GM19043 (cell line): ENCODE measurements at regions not wholly inside any gene's neighbourhood (a gene's known extent, or its start where the extent isn't known, plus 50 kb on each side); places are given as distances from the start of the nearest gene placed in this dataset.
A peak's percentile ranks its signal among the peaks of the same experiment; 100 is the strongest.
"Not testable (repeated sequence)": the region's sequence is repeated elsewhere in the genome, so short reads cannot be mapped to it uniquely, and the experiment has no call there.

Source experiments
- ATAC-seq: cut with Tn5 transposase; IDR thresholded peaks from one replicate; pipeline ENCODE4 v1.9.1; 2021; ENCODE audit warnings: low read depth; ENCODE audit not compliant: unreplicated experiment

DNA sequence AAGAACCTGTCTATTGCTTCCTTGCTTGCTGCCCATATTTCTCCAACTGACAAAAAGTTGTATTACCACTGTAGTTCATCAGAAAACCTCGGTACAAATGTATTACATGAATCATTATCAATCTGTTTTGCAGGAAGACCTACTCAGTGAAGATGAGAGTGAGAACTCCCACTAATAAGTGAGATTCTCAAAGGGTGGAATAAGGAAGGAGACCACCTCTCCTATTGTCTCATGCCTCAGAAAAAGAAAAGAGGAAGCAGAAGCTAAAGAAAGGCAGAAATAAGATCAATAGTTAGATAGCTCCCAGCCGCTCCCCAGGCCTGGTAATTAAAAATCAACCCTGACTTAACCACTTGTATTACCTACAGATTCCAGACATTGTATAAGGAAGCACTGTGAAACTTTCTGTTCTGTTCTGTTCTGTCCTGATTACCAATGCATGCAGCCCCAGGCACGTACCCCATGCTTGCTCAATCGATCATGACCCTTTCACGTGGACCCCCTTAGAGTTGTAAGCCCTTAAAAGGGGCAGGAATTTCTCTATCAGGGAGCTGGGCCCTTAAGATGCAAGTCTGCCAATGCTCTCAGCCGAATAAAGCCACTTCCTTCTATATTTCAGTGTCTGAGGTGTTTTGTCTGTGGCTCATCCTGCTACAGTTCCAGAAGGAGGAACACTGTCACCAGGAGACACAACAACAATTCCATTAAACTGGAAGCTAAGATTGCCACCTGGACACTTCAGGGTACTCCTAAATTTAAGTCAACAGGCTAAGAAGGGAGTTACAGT is 152.5 kb upstream of the COX7C start:
- no peak for ATAC-seq

DNA sequence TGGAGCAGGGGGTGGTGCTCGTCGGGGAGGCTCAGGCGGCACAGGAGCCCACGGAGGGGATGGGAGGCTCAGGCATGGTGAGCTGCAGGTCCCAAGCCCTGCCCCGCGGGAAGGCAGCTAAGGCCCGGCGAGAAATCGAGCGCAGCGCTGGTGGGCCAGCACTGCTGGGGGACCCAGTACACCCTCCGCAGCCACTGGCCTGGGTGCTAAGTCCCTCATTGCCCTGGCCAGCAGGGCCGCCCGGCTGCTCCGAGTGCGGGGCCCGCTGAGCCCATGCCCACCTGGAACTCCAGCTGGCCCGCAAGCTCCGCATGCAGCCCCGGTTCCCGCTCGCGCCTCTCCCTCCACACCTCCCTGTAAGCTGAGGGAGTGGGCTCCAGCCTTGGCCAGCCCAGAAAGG is 151.0 kb upstream of the COX7C start:
- ATAC-seq, result not testable (repeated sequence)

DNA sequence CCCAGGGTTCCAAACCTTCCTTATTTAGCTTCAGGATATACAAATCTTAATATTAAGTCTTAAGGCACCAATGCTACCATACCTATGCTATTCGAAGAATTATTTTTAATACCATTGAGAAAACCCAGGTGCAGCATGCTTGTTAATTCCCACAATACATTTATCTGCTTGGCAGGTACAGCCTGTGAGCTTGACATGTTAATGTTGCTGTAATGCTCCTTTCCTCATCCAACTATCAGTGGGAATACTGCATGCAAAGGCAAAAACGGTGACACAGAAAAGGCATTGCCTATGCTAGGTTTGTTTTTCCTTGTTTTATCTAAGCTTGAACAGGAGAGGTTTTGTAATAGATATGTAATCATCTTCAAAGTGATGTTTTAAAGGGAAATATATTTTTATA is 135.7 kb upstream of the COX7C start:
- ATAC-seq, result no peak

DNA sequence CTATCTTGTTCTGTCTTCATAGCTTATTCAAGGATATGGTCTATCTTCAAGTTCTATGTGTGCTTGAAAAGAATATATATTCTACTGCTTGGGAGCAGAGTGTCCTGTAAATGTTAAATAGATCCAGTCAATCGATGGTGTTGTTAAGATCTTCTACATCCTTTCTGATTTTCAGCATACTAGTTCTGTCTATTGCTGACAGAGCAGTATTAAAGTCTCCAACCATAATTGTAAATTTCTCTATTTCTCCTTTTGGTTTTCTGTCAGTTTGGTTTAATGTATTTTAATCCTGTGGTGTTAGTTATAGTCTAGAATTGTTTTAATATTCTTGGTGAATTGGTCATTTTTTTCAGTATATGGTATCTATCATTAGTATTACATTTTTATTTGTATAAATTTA is 124.0 kb upstream of the COX7C start:
- no peak for ATAC-seq

DNA sequence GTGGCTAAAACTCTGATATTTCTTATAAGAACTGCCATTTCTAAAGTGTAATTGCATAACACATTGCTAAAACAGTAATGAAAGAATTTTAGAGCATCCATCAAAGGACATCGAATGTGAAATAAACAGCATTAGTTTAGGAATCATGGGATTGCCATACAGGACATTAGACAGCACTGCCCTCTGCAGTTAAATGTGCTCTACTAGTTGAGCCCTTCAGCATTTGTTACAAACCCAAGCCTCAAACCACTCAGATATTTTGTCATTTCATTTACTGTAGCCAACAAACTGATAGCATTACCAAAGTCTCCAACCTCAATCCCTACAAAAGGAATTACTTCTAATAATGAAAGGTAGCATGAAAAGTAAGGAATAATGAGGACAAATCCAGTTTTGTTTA is 116.8 kb upstream of the COX7C start:
- ATAC-seq, result no peak

DNA sequence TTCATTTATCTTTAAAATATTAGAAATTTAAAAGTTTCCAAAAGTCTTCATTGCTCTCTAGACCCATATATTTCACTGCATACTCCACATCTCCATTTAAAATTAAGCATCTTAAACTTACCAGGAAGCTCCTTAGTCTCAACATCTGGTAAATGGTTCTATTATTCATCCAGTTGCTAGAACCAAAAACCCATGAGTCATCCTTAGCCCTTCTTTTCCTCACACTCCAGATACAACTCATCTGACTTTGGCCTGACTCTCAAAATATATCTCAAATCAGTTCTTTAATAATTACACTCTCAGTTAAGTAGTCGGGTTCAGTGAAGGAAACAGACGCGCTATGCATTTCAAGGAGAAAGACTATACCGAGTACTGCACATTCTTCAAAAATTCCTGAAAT is 110.2 kb upstream of the COX7C start:
- no peak for ATAC-seq

DNA sequence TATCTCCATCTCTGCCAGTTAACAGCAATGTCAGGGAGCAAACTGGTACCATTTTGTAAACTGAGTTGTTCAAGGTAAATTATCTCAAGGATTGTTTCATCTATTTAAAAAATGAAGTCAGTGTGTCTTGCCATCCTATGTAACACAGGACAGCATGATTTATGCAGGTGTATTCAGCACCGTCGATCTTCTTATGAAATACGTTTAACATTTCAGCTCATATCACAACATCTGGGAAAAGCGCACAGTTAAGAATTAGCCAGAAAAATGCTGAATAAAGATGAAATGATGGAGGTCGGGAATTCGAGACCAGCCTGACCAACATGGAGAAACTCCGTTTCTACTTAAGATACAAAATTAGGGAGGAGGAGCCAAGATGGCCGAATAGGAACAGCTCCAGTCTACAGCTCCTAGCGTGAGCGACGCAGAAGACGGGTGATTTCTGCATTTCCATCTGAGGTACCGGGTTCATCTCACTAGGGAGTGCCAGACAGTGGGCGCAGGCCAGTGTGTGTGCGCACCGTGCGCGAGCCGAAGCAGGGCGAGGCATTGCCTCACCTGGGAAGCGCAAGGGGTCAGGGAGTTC is 107.3 kb upstream of the COX7C start:
- ATAC-seq, result not testable (repeated sequence)

DNA sequence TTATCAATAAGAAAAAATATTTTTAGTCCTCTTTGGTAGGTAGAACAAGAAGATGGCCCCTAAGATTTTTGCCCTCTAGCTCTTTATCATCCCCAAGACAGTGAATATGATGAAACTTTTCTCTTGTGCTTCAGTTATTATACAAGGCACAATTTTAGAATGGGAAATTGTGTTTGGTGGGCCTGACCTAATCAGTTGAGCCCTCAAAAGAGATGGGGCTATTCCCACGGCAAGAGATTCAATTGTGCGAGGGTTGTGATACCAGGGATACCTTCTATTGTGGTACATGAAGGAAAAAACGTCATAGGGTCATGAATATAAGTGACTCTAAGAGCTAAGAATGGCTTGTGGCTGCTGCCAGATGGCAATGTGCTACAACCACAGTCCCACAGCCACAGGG is 94.0 kb upstream of the COX7C start:
- ATAC-seq, result no peak

DNA sequence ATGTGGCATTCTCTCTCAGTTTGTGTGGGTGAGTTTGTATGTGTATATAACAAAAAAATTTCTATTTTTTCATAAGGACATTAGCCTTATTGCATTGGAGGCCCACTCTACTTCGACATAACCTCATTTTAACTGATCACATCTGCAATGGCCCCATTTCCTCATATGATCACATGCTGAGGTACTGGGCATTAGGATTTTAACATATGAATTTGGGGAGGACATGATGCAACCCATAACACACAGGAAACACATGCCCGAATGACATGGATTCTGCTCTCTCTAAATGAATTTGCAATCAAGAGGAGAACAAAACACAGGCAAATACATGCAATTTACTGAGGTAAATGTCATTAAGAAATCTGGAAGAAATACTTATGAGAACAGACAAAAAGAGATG is 92.1 kb upstream of the COX7C start:
- no peak for ATAC-seq

DNA sequence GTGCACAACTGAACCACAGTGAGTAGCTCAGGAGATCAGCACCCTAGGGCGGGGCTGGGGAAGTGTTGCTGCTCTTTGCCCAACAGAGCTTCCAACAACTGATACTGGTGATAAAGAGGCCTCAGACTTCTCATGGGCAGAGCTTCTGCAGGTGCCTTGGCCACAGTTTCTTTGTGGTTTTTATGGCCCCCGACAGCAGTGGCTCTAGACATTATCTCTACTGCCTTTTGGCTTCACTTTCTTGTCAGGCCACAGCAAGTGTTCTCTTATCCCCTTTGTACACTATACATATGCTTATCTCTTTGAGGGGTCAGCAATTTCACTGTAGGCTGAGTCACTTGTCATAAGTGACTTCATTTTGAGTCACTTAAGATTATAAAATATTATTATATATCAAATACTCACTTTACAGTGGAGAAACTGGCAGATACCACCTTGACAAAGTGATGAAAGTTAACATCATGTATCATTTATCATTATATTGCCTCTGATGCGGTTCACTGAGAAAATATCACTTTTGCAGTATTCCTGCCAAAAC is 90.9 kb upstream of the COX7C start:
- ATAC-seq, result no peak

DNA sequence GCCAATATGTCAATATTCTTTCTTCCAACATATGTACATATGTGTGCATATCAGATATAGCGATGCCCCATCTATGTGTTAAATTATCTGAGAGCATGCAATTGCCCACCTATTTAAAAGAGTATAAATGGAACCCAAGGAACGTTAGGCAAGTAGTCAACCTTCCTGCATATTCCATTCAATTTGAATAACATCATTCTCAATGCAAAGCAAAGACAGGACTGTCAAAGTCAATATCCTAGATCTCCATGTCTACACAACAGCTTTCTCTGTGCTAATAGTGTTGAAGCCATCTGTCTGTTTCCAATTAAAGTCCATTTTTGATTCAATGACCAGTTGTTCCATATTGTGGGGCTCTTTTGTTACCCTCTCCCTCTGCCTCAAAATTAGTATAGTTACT is 85.3 kb upstream of the COX7C start:
- ATAC-seq, result no peak

DNA sequence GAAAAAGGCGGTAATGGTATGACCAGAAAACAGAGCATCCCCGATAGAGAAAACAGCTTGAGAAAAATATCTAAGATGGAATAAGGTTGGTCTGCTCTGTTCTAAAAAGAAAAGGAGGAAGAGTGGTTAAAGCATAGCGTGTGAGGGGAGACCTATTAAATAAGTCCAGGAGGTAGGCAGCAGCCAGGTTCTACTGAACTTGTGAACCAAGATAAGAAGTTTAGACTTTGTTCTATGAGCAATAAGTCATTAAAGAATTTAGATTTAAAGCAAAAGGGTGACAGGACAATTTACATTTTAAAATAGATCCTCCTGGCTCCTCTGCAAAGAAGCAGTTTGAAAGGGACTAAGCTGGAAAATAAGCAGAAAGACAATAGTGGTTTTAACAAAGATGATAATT is 81.3 kb upstream of the COX7C start:
- no peak for ATAC-seq

DNA sequence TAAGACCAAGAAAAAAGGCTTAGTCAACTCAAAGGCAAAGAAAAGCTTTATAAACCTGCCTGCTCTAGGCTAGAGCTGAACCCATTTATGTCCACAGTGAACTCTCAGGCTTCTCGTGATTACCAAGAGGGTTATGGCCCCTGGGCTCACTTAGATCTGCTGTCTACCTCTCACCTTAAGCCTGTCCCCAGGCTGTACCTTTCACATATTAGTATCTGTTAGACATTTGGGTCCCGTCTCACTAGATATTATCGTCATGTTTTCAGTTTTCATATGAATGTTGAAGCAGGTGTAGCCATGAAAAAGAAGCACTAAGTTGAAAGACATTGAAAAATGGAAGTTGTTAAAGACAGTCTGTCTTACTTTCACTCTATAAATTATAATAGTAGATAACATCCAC is 75.2 kb upstream of the COX7C start:
- no peak for ATAC-seq

DNA sequence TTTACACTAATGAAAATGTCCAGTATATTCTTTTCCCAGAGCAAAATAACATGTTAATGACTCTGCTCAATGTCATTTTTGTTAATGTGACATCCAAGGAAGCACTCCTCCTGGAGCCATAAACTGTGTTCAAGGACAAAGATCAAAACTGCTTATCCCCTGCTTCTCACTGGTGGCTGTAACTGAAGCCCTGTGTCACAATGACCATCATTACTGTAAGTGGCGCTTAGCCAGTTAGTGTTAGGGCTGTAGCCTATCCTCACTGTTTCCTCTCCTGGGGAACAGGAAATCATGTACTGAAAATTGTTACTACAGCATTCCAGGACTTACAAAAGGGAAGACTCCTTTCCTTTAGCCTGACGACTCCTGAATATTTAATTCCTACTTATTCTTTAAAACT is 71.7 kb upstream of the COX7C start:
- ATAC-seq, result no peak

DNA sequence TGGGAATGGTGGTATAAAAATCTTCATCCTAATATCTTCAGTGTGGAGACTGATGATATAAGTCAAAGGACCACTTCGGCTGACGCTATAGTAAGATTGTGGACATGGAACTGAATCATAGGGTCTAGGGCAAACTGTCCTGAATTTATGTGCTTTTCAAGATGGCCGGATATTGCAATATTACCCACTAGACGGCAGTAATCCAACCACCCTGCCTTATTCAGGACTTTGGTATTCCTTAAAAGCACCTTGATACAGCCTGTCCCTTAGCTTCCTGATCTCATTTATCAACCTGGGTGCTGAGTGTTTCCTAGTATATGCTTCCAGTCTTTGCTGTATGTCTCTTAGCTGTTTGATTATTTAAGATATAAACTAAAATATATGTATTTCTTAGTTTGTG is 71.2 kb upstream of the COX7C start:
- no peak for ATAC-seq

DNA sequence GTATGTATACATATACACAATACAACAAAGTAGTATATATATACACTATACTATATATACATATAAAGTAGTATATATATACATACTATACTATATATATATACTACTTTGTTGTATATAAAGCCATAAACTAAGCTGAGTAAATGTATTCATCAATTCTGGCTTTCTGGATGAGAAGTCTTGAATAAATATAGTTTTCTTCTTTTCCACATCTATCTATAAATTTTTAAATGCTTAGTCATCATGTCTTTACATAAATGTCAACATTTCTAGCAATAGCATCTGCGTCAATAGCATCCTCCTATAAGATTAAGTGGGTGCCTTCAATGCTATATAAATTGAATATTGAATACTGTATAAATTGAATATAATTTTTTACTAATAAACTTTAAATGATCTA is 63.1 kb upstream of the COX7C start:
- ATAC-seq, result no peak

DNA sequence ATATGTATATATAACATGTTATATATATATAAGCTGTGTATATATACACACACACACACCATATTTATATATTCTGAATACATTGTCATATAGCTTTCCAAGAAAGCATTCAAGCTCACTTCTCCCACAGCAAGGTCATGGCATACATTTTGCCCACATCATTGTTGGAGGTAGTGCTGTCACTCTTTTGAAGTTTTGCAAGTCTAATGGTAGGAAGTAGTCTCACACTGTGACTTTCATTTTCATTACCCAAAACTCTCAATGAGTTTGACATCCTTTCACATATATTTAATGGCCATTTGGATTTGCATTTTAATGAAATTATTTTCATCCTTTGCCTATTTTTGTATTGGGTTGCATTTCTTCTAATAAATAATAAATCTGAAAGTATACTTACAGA is 59.8 kb upstream of the COX7C start:
- ATAC-seq, result no peak

DNA sequence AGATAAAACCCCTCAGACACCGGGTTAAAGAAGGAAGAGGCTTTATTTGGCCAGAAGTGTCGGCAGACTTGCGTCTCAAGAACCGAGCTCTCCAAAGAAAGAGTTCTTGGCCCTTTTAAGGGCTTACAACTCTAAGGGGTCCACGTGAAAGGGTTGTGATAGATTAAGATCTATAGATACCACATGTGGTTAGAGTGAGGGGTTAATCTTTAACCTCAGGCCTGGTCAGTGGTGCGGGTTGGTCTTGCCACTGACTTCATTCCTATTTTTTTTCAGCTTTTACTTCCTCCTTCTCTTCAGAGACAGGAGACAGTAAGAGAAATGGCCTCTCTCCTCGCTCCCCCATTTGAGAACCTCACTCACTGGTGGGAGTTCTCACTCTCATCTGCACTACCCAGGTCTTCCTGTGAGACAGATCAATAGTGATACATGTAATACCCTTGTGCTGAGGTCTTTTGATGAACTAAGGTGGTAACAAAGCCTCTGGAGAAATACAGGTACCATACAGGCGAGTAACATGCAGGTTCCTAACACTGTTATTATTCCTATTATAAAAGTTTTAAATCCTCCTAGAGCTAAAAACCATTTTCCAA is 52.4 kb upstream of the COX7C start:
- peak; percentile 66 for ATAC-seq

DNA sequence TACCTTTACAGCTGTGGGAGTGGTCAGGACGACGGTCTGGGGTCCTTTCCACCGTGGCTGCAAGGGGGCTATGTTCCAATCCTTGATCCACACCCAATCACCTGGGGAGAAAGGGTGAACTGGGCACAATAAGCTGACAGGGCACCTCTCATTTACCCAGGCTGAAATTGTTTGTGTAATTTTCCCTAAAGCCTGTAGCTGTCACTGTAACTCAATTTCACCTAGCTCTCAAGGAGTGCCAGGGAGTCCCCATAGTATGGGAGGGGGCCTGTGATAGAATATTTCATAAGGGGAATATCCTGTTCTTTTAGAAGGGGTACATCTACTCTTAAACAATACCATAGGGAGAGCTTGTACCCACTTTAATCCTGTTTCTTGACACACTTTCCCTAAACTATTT is 51.7 kb upstream of the COX7C start:
- ATAC-seq, result not testable (repeated sequence)
